Right atrium auricular region (tissue), 2 donors: ENCODE measurements at regions not wholly inside any gene's neighbourhood (a gene's known extent, or its start where the extent isn't known, plus 50 kb on each side); places are given as distances from the start of the nearest gene placed in this dataset.

ENCODE experiments used
- DNase-seq: peaks from one replicate; pipeline ENCODE4 v3.0.0-alpha.2; 2019; ENCODE audit warnings: low spot score
- H3K27ac ChIP-seq, 2 donors: fragments of 200-600 bp; sonication (generic); 1 replicate in 1 of 2; 2 replicates in 1 of 2; pipeline ENCODE4 v1.5.1; 2016 to 2019
- H3K27me3 ChIP-seq, 2 donors: fragments of 200-600 bp; sonication (generic); one replicate each; pipeline versions ENCODE4 v1.5.1 to v1.6.0; 2017 to 2019
- H3K36me3 ChIP-seq: fragments of 200-600 bp; sonication (generic); one replicate; pipeline ENCODE4 v1.5.1; 2016
- H3K4me1 ChIP-seq, 2 donors: fragments of 200-600 bp; sonication (generic); one replicate each; pipeline versions ENCODE4 v1.5.1 to v1.6.0; 2017 to 2019
- H3K4me3 ChIP-seq, 2 donors: fragments of 200-600 bp; sonication (generic); 1 replicate in 1 of 2; 2 replicates in 1 of 2; pipeline ENCODE4 v1.5.1; 2017 to 2019; ENCODE audit warnings: mild to moderate bottlenecking in 1 of 2, moderate library complexity in 1 of 2
- H3K9me3 ChIP-seq, 2 donors: fragments of 200-600 bp; sonication (generic); one replicate each; pipeline ENCODE4 v1.5.1; 2019
- TF ChIP-seq, protein P1 (sequence below), 2 donors: fragments of 200-600 bp; sonication (generic); IDR thresholded peaks; one replicate each; pipeline ENCODE4 v1.5.1; 2019; ENCODE audit warnings: antibody characterized with exemption in 2 of 2

DNA sequence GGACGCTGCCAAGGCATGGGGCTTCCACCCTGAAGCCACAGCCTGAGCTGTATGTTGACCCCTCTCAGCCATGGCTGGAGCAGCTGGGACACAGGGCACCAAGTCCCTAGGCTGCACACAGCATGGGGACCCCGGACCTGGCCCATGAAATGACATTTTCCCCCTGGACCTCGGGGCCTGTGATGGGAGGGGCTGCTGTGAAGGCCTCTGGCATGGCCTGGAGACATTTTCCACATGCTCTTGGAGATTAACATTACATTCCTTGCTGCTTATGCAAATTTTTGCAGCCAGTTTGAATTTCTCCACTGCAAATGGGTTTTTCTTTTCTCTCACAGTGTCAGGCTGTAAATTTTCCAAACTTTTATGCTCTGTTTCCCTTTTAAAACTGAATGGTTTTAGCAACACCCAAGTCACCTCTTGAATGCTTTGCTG lies 463.6 kb downstream of the ZWINT start:
- no peak for DNase-seq
- Histone ChIP-seq H3K27me3 (no peaks in the 10 kb centered on the region), H3K27ac (no peak overlapping the region), H3K4me3 (no peak overlapping the region), H3K4me1 (no peaks in the 10 kb centered on the region), H3K9me3 (no peaks in the 10 kb centered on the region), H3K36me3 (no peaks in the 10 kb centered on the region)
- TF ChIP-seq, protein P1, sequence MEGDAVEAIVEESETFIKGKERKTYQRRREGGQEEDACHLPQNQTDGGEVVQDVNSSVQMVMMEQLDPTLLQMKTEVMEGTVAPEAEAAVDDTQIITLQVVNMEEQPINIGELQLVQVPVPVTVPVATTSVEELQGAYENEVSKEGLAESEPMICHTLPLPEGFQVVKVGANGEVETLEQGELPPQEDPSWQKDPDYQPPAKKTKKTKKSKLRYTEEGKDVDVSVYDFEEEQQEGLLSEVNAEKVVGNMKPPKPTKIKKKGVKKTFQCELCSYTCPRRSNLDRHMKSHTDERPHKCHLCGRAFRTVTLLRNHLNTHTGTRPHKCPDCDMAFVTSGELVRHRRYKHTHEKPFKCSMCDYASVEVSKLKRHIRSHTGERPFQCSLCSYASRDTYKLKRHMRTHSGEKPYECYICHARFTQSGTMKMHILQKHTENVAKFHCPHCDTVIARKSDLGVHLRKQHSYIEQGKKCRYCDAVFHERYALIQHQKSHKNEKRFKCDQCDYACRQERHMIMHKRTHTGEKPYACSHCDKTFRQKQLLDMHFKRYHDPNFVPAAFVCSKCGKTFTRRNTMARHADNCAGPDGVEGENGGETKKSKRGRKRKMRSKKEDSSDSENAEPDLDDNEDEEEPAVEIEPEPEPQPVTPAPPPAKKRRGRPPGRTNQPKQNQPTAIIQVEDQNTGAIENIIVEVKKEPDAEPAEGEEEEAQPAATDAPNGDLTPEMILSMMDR (IDR thresholded peaks at IDR 0.05) = no peak

DNA sequence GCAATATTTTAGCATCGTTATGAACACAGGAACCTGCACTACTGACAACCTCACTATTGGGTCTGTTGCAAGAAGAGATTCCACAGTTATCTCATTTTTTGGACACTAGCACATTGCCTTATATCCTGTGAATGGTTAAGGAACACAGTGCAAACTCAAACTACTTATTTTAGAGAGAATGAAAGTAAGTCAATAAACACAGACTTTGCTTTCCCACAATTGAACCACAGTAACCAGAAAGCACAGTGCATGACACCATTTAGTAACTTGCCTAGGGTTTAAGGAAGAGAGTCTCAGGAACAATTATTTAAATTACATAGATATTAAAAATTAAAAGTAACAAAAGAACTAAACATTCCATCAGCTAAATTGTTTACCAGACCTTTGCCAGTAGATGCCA lies 468.8 kb downstream of the ZWINT start:
- Histone ChIP-seq H3K4me1 (no peaks in the 10 kb centered on the region), H3K27ac (no peak overlapping the region), H3K9me3 (no peaks in the 10 kb centered on the region), H3K36me3 (no peaks in the 10 kb centered on the region), H3K4me3 (no peak overlapping the region), H3K27me3 (no peaks in the 10 kb centered on the region)
- TF ChIP-seq, protein P1 (IDR thresholded peaks at IDR 0.05) = no peak
- DNase-seq = no peak

DNA sequence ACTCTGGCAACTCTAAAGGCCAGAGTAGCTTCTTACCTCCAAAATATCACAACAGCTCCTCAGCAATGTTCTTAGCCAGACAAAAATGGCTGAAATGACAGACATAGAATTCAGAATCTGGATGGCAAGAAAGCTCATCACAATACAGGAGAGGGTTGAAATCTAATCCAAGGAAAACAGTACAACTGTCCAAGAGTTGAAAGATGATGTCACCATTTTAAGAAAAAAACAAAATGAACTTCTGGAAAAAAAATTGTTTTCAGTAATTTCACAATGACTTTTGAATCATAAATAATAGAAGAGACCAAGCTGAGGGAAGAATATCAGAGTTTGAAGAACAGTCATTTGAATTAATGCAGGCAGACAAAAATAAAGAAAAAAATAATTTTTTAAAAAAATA lies 479.5 kb downstream of the ZWINT start:
- DNase-seq = no peak
- Histone ChIP-seq H3K36me3 (no peaks in the 10 kb centered on the region), H3K27ac (no peak overlapping the region), H3K4me3 (no peak overlapping the region), H3K9me3 (no peaks in the 10 kb centered on the region), H3K27me3 (no peaks in the 10 kb centered on the region), H3K4me1 (no peaks in the 10 kb centered on the region)
- TF ChIP-seq, protein P1 (IDR thresholded peaks at IDR 0.05) = no peak

DNA sequence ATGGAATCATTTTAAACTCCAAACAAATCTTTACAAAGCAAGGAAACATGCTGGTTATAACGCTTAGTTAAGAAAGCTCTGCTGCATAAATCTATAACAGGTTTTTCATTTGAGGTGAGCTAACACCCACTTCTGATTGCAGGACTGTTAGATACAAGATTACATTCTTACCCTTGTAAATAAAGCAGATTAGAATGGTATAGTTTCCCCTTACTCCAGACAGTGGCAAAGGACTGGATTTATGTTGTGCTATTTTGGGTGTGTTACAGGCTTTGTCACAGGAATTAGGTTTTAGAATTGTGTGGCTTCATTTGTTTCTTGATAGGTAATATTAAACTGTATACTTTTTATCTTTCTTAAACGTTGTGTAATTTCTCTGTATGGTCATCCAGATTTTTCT lies 487.6 kb downstream of the ZWINT start:
- no peak for DNase-seq
- no peaks in the 10 kb centered on the region for H3K36me3 ChIP-seq
- H3K9me3 ChIP-seq = no peaks in the 10 kb centered on the region
- H3K4me1 ChIP-seq = no peaks in the 10 kb centered on the region
- H3K4me3 ChIP-seq = no peak overlapping the region
- TF ChIP-seq, protein P1 (IDR thresholded peaks at IDR 0.05) = no peak
- H3K27ac ChIP-seq = no peak overlapping the region
- no peaks in the 10 kb centered on the region for H3K27me3 ChIP-seq

DNA sequence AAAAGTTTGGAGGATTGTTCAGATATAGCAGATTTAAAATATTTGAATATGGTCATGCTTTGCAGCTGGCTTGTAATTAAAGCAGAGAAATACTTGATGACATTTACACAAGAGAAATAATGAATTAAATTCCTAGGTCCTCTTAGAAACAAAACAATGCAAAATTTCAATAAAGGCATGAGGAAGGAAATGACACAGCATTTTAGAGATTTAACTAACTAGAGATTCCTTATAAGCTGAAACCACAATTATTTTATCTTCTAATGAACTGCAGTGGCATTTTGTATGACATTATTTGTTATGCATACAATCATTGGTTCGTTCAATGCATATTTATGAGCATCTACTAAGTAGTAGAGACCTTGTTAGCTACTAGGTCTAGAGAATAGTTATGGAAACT lies 490.9 kb downstream of the ZWINT start:
- Histone ChIP-seq H3K36me3 (no peaks in the 10 kb centered on the region), H3K27me3 (no peaks in the 10 kb centered on the region), H3K4me3 (no peak overlapping the region), H3K9me3 (no peaks in the 10 kb centered on the region), H3K4me1 (no peaks in the 10 kb centered on the region), H3K27ac (no peak overlapping the region)
- no peak for DNase-seq
- TF ChIP-seq, protein P1 (IDR thresholded peaks at IDR 0.05) = no peak

DNA sequence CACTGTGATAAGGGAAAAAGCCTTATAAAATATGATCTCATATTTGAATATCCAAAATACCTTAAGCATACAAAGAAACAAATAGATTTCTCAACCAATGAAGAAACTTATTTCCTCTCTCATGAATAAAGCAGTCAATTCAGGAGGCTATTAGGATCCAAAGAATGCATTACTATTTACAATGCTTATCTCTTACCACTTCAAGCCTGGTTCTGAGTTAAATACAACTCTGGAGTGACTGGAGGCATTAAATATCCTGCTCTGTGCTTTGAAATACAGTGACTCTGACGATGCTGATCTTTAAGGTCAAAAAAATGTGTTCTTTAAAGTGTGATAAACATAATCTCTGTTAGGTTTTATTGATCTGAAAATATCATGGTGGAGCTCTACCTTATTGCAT lies 493.2 kb downstream of the ZWINT start:
- Histone ChIP-seq H3K4me3 (no peak overlapping the region), H3K9me3 (no peaks in the 10 kb centered on the region)
- TF ChIP-seq, protein P1 (IDR thresholded peaks at IDR 0.05) = no peak

More for the DNA sequence above, 493.2 kb downstream of the ZWINT start:
- Histone ChIP-seq H3K27ac (no peak overlapping the region), H3K4me1 (no peaks in the 10 kb centered on the region), H3K27me3 (no peaks in the 10 kb centered on the region), H3K36me3 (no peaks in the 10 kb centered on the region)
- DNase-seq = no peak
